ENCODE measurements at regions not wholly inside any gene's neighbourhood (a gene's known extent, or its start where the extent isn't known, plus 50 kb on each side); places are given as distances from the start of the nearest gene placed in this dataset.
"Not testable (repeated sequence)": the region's sequence is repeated elsewhere in the genome, so short reads cannot be mapped to it uniquely, and the experiment has no call there.

DNA sequence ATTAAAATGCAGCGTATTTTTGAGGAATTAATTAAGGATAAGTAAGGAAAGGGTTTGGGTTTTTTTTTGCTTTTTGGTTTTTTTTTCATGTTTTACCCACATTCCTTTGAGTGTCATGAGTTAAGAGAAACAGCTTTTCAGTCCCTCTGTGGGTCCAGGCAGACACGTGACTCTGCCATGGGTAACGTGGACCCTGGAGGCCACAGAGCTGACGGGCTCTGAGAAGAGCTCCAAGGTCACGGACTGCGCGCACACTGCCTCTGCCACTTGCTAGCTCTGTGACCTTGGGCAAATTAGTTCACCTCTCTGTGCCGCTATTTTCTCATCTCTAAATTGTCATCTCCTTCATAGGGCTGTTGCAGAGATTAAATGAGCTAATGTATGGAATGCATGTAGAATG lies 588.2 kb upstream of the CDH11 start:
- intact Hi-C loops (cut with micrococcal nuclease): no loop called here

- intact Hi-C loops (cut with micrococcal nuclease): no loop called here
These were observed 583.0 kb upstream of the CDH11 start for GRCh38 chr16:65704866-65705265.

DNA sequence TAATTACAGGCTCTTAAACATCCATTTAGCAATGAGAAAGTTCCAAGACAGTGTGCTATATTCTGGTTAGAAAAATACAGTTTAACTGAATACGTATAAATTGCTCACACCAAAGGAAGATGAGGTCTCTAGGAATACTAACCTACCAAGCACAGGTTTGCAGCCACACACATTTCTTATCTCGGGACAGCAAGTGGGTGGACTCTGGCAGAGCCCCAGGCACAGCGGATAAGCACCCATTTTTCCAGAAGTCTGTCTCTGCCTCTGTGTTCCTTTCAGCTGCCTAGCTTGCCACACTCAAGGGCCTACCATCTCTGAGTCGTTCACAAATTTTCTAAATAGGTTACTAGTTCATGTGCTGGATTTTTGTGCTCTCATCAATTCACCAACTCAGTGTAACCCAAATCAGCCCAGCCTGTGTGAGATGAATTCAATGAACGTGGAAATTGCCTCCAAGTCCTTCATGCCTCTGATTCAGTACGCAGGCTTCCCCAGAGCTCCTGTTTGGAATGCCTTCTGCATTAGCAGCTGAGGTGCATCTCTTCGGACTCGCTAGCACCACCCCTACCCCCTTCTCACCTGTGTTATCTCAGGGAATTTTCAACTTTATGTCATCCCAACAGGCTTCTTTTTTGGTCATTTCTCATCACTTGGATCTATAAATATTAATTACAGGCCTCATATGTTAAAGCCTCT lies 581.0 kb upstream of the CDH11 start:
- intact Hi-C loops (cut with micrococcal nuclease): no loop called here

- intact Hi-C loops (cut with micrococcal nuclease): no loop called here
These were observed 578.7 kb upstream of the CDH11 start for GRCh38 chr16:65700596-65700995.

- intact Hi-C loops (cut with micrococcal nuclease): no loop called here
These were observed 577.0 kb upstream of the CDH11 start for GRCh38 chr16:65698791-65699321.

- intact Hi-C loops (cut with micrococcal nuclease): no loop called here
These were observed 575.7 kb upstream of the CDH11 start for GRCh38 chr16:65697521-65697920.

GRCh38 chr16:65697065-65697464 lies 575.2 kb upstream of the CDH11 start:
- intact Hi-C loops (cut with micrococcal nuclease): no loop called here

DNA sequence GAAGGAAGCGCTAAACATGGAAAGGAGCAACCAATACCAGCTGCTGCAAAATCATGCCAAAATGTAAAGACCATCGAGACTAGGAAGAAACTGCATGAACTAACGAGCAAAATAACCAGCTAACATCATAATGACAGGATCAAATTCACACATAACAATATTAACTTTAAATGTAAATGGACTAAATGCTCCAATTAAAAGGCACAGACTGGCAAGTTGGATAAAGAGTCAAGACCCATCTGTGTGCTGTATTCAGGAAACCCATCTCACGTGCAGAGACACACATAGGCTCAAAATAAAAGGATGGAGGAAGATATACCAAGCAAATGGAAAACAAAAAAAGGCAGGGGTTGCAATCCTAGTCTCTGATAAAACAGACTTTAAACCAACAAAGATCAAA lies 570.0 kb upstream of the CDH11 start:
- intact Hi-C loops (cut with micrococcal nuclease): not testable (repeated sequence)

- intact Hi-C loops (cut with micrococcal nuclease): no loop called here
These were observed 567.9 kb upstream of the CDH11 start for GRCh38 chr16:65689726-65690125.

DNA sequence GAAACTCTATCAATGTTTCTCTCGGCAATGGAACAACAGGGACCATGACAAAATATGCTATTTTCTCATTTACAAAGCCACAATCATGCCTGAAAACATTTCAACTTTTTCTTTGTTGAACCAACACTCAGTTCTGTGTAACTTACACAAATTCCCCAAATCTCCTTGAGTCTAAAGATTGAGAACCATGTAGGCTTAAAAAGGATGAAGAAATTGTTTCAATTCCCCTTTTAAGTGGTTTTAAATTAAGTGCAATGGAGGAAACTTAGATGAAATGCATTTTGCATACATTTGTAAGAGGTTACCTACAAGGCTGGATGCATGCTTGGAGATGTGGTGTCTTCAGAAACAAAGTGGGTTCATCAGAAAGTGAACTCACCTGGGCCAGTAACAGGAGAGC lies 566.4 kb upstream of the CDH11 start:
- intact Hi-C loops (cut with micrococcal nuclease): no loop called here

GRCh38 chr16:65684230-65684629 lies 562.4 kb upstream of the CDH11 start:
- intact Hi-C loops (cut with micrococcal nuclease): no loop called here

DNA sequence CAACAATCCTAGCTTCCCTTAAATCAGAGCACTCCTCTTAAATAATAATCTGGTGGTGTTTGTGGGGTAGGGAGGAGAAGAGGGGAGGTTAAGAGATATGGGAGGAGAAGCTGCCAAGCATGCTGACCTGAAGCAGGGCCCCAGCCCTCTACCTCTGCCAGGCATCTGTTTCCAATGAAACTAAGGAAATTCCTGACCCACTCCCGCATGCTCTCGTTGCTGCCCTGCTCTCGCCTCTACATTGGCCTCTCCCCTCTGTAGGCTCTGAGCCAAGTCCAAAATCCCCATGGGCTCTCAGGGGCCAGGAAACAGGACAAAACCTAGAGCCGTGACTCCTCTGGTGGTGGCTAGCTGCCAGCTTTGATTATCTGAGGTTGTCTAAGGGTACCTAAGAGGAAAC lies 559.5 kb upstream of the CDH11 start:
- intact Hi-C loops (cut with micrococcal nuclease): no loop called here

DNA sequence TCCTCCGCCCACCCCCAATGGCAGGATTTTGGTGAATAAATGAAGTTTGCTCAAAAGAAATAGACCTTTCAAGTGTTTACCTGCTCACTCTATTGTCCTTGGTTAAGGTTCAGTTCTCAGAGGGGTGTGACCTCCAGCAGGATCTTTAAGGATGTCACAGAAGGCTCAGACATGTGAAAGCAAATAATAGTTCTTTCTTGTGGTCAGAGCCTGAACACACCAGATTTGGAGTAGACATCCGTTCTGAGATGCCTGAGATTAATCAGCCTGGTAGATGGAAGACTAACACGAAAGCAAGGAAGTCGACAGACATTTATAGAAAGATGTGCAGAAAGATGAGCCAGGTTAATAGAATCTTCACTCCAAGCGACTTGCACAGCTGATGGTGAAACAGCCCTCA lies 557.9 kb upstream of the CDH11 start:
- intact Hi-C loops (cut with micrococcal nuclease): no loop called here

- intact Hi-C loops (cut with micrococcal nuclease): no loop called here
These were observed 553.3 kb upstream of the CDH11 start for GRCh38 chr16:65675161-65675560.

DNA sequence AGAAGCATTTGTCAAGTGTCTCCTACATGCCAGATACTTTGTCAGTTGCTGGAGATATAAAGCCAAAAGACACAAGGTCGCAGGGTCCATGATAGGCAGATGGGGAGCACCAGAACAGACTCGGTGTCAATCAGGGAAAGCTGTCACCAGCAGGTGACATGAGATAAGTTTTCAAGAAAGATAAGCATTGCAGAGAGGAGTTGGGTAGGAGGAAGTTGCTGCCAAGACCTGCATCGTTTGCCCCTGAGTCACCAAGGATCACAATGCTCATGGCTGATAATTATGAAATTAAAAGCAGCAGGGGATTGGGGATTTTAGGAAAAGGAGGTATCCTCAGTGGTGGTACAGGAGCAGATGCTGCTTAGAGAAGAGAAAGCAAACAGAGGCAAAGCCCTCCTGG lies 551.1 kb upstream of the CDH11 start:
- intact Hi-C loops (cut with micrococcal nuclease): no loop called here

DNA sequence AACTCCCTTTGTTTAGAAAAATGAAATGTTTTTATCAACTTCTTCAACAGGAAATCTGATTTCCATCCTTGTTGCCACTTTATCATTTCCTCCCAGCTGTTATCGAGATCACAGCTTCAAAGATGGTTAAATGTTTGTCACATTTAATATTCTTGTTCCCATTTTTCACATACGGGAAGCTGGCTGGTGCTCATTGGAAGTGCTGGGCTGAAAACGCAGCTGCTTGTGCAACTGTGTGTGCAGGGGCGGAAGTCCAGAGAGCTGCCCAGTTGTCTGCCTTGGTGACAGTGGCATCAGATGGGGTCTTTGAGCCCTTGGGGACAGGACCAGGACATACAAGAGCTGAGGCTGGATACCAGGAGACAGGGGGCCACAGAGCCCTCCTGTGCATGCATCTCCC lies 549.2 kb upstream of the CDH11 start:
- intact Hi-C loops (cut with micrococcal nuclease): no loop called here

- intact Hi-C loops (cut with micrococcal nuclease): no loop called here
These were observed 546.3 kb upstream of the CDH11 start for GRCh38 chr16:65668064-65668595.

GRCh38 chr16:65667011-65667578 lies 545.2 kb upstream of the CDH11 start:
- intact Hi-C loops (cut with micrococcal nuclease): no loop called here

GRCh38 chr16:65666132-65666941 lies 544.5 kb upstream of the CDH11 start:
- intact Hi-C loops (cut with micrococcal nuclease): no loop called here

DNA sequence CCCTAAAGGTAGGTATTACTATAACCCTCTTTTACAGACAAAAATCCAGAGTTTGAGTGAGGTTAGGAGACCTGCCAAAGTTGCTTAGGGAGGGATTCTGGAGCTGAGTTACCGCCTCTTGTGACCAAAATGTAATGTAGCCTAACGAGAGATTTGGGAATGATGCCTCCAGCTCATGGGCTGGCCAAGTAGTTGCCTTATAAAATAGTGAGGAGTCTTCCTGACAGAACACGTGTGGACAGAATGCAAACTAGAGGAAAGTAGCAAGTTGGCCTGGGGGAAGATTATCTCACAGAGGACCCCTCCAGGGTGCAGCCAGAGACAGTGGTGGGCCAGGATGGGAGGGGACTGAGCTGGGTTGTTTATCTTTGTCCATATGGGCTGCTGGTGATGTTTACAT lies 543.7 kb upstream of the CDH11 start:
- intact Hi-C loops (cut with micrococcal nuclease): no loop called here

DNA sequence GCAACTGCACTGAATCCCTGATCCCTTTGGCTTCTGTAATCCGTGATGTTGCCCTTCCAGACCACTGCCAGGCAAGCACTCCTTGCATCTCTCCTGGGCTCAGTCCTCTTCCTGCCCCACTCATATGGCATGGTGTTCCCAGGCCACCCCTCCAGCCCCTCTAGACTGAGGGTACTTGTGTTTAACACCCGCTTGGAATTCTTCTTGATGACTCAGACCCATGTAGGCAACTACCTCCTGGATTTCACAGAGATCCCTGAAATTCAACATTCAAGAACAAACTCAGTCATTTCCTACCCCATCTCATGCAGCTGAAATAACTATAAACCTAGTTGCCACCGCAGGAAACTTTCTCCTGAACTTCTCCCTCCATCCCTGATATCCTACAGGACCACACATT lies 541.9 kb upstream of the CDH11 start:
- intact Hi-C loops (cut with micrococcal nuclease): no loop called here

- intact Hi-C loops (cut with micrococcal nuclease): no loop called here
These were observed 540.4 kb upstream of the CDH11 start for GRCh38 chr16:65662256-65662655.
